Prostate gland (tissue), 2 donors: ENCODE measurements at regions not wholly inside any gene's neighbourhood (a gene's known extent, or its start where the extent isn't known, plus 50 kb on each side); places are given as distances from the start of the nearest gene placed in this dataset.

Experiments
- CTCF ChIP-seq, 4 experiments: fragments of 200-600 bp in 2 of 4; fragments of 450-650 bp in 2 of 4; sonication (generic) in 2 of 4; IDR thresholded peaks; 1 replicate in 3 of 4; 2 replicates in 1 of 4; pipeline ENCODE4 v1.5.1; 2016 to 2019; ENCODE audit warnings: antibody characterized with exemption in 4 of 4, mild to moderate bottlenecking in 2 of 4, moderate library complexity in 2 of 4
- POLR2AphosphoS5 ChIP-seq: sonication (generic); formaldehyde crosslinking; IDR thresholded peaks from one replicate; pipeline ENCODE4 v1.6.1; 2017; ENCODE audit warnings: antibody characterized with exemption

GRCh38 chr15:47283246-47283645 is 434.1 kb upstream of the SEMA6D start:
- no peak for TF ChIP-seq CTCF (IDR thresholded peaks at IDR 0.05)
- no peak for TF ChIP-seq POLR2AphosphoS5
